Endothelial cell of umbilical vein (primary cell): ENCODE measurements at regions not wholly inside any gene's neighbourhood (a gene's known extent, or its start where the extent isn't known, plus 50 kb on each side); places are given as distances from the start of the nearest gene placed in this dataset.

Source experiments
- BruUV-seq: library from RNA; stranded (reverse); fragments of 400-500 nt; replicated peaks from 2 replicates; lab custom pipeline; 2021; lab: Mats Ljungman, UMichigan
- CTCF ChIA-PET: fragments of 300-600, 350-600 bp; sonication (Branson Sonifier 250); formaldehyde crosslinking; loops from one replicate; lab custom pipeline; 2021; ENCODE audit warnings: antibody characterized with exemption, inconsistent platforms; lab: Charles Lee
- POLR2A ChIA-PET: fragments of 300-600, 350-600 bp; sonication (Branson Sonifier 250); formaldehyde crosslinking; loops from one replicate; lab custom pipeline; 2021; ENCODE audit warnings: antibody characterized with exemption, inconsistent platforms; lab: Charles Lee
- DNase-seq: peaks from one replicate; pipeline ENCODE4 v3.0.0-alpha.2; 2011; ENCODE audit warnings: low read depth, low spot score
- FAIRE-seq: peaks from 2 replicates; lab custom pipeline; 2011; peaks lifted over from hg19 to GRCh38; lab: Jason Lieb, UNC
- H2AFZ ChIP-seq: 2 replicates; pipeline ENCODE4 v1.6.0; 2012; ENCODE audit warnings: low read depth, low read length, control low read depth, inconsistent platforms
- H3K27ac ChIP-seq: 2 replicates; pipeline ENCODE4 v1.5.1; 2011; ENCODE audit warnings: low read depth, mild to moderate bottlenecking, control low read depth, low read length, moderate library complexity; ENCODE audit not compliant: insufficient read depth
- H3K27me3 ChIP-seq, 2 experiments: 2 replicates each; pipeline versions ENCODE4 v1.6.0 to v1.6.1; 2011; ENCODE audit warnings: low read length in 2 of 2, mixed read lengths in 1 of 2; ENCODE audit not compliant: control insufficient read depth in 2 of 2, insufficient read depth in 2 of 2
- H3K36me3 ChIP-seq, 2 experiments: 2 replicates in 1 of 2; 3 replicates in 1 of 2; pipeline ENCODE4 v1.5.1; 2011; ENCODE audit warnings: low read length in 2 of 2, mild to moderate bottlenecking in 1 of 2, moderate library complexity in 1 of 2; ENCODE audit not compliant: control insufficient read depth in 2 of 2, insufficient read depth in 2 of 2; ENCODE audit errors: extremely low read depth in 1 of 2
- H3K4me1 ChIP-seq: 3 replicates; pipeline ENCODE4 v1.5.1; 2011; ENCODE audit warnings: mild to moderate bottlenecking, low read length; ENCODE audit not compliant: control insufficient read depth, insufficient read depth; ENCODE audit errors: extremely low read depth
- H3K4me2 ChIP-seq: 2 replicates; pipeline ENCODE4 v1.6.1; 2011; ENCODE audit warnings: low read length, control low read depth, mixed read lengths; ENCODE audit not compliant: insufficient read depth
- H3K4me3 ChIP-seq, 3 experiments: fragments of 200-600 bp in 1 of 3; sonication (generic), shearing (Covaris generic) in 1 of 3; replicated peaks in 1 of 3; 2 replicates each; pipeline ENCODE4 v1.5.1; 2011 to 2016; ENCODE audit warnings: control low read depth in 3 of 3, low read length in 3 of 3, mild to moderate bottlenecking in 2 of 3, inconsistent platforms in 1 of 3, low read depth in 1 of 3, moderate library complexity in 1 of 3; ENCODE audit not compliant: insufficient read depth in 1 of 3
- H3K79me2 ChIP-seq: 2 replicates; pipeline ENCODE4 v1.6.0; 2012; ENCODE audit warnings: low read length, inconsistent platforms; ENCODE audit not compliant: control insufficient read depth, insufficient read depth
- H3K9ac ChIP-seq: replicated peaks from 2 replicates; pipeline ENCODE3; 2011; ENCODE audit warnings: low read length, control low read depth; ENCODE audit not compliant: insufficient read depth; ENCODE audit errors: extremely low read depth
- H3K9me1 ChIP-seq: replicated peaks from 3 replicates; pipeline ENCODE4 v1.6.0; 2011; ENCODE audit warnings: mild to moderate bottlenecking, low read length; ENCODE audit not compliant: control insufficient read depth, insufficient read depth; ENCODE audit errors: extremely low read depth
- H3K9me3 ChIP-seq: replicated peaks from 2 replicates; pipeline ENCODE4 v1.5.1; 2012; ENCODE audit warnings: low read length, inconsistent platforms; ENCODE audit not compliant: control insufficient read depth, insufficient read depth
- H4K20me1 ChIP-seq: replicated peaks from 2 replicates; pipeline ENCODE3; 2011; ENCODE audit warnings: mild to moderate bottlenecking, low read length; ENCODE audit not compliant: control insufficient read depth, insufficient read depth; ENCODE audit errors: extremely low read depth
- CTCF ChIP-seq, 2 donors: IDR thresholded peaks; 1 replicate in 1 of 2; 2 replicates in 1 of 2; pipeline ENCODE4 v1.5.1; 2011; ENCODE audit warnings: low read length in 2 of 2, mild to moderate bottlenecking in 2 of 2, moderate library complexity in 2 of 2, control low read depth in 1 of 2, inconsistent platforms in 1 of 2, low read depth in 1 of 2; ENCODE audit not compliant: insufficient read depth in 1 of 2; ENCODE audit errors: extremely low read depth in 1 of 2
- EZH2 ChIP-seq: IDR thresholded peaks from 2 replicates; pipeline ENCODE4 v1.6.1; 2012; ENCODE audit warnings: borderline replicate concordance, low read depth, mild to moderate bottlenecking, moderate library complexity, low read length, inconsistent platforms; ENCODE audit not compliant: severe bottlenecking
- FOS ChIP-seq: IDR thresholded peaks from 2 replicates; pipeline ENCODE4 v1.6.1; 2011; ENCODE audit warnings: mild to moderate bottlenecking, low read length, moderate library complexity, borderline replicate concordance; ENCODE audit not compliant: insufficient read depth
- GATA2 ChIP-seq: IDR thresholded peaks from 2 replicates; pipeline ENCODE4 v1.7.0; 2011; ENCODE audit warnings: low read depth, mild to moderate bottlenecking, moderate library complexity, mixed read lengths, low read length; ENCODE audit not compliant: insufficient read length, insufficient read depth
- JUN ChIP-seq: IDR thresholded peaks from 2 replicates; pipeline ENCODE4 v1.6.1; 2011; ENCODE audit warnings: borderline replicate concordance, low read depth; ENCODE audit not compliant: insufficient read length, insufficient read depth
- MAX ChIP-seq: IDR thresholded peaks from 2 replicates; pipeline ENCODE4 v1.6.1; 2011; ENCODE audit not compliant: insufficient read depth, insufficient read length
- MYC ChIP-seq: IDR thresholded peaks from one replicate; pipeline ENCODE4 v1.6.1; 2011; ENCODE audit warnings: mild to moderate bottlenecking, low read depth, low read length
- POLR2A ChIP-seq: IDR thresholded peaks from 2 replicates; pipeline ENCODE4 v1.6.1; 2012; ENCODE audit warnings: low read depth, mild to moderate bottlenecking, control low read depth, low read length
- POLR2AphosphoS5 ChIP-seq: IDR thresholded peaks from 2 replicates; pipeline ENCODE4 v1.6.1; 2012; ENCODE audit warnings: low read depth, mild to moderate bottlenecking, control low read depth, low read length, moderate library complexity; ENCODE audit not compliant: insufficient read depth
- dilution Hi-C: fragments of 300-500 bp; cut with MboI; formaldehyde crosslinking; loops from one replicate; pipeline ENCODE4 v1.15.0; 2019; ENCODE audit warnings: low sequenced_read_pairs; ENCODE audit not compliant: extremely low pct_ligation_motif_present
- intact Hi-C: fragments of 100-400 bp; cut with micrococcal nuclease; formaldehyde crosslinking; loops from one replicate; pipeline ENCODE4 v1.10.0; 2022

- Histone ChIP-seq H2AFZ (no peak overlapping the region), H3K27me3 (peaks cover 2 to 9% of the 10 kb centered on the region in 2 experiments), H3K4me3 (no peak overlapping the region), H3K4me2 (no peak overlapping the region), H3K36me3 (no peaks in the 10 kb centered on the region), H3K4me1 (no peaks in the 10 kb centered on the region), H3K9me3 (no peaks in the 10 kb centered on the region), H4K20me1 (no peaks in the 10 kb centered on the region), H3K27ac (no peak overlapping the region), H3K9me1 (no peaks in the 10 kb centered on the region), H3K9ac (no peak overlapping the region), H3K79me2 (no peaks in the 10 kb centered on the region)
- intact Hi-C loops: no loop called here
- dilution Hi-C loops: no loop called here
- BruUV-seq: no TSS peak
- ChIA-PET POLR2A (no interaction called here), CTCF (no interaction called here)
- no peak for DNase-seq
- TF ChIP-seq MYC (no peak), JUN (no peak), CTCF (IDR thresholded peaks at IDR 0.05; ENCODE audit: extremely low read depth in 1 of 2, insufficient read depth in 1 of 2, low read depth in 1 of 2, low read length in 2 of 2) (no peak), MAX (no peak), POLR2AphosphoS5 (no peak), FOS (no peak), GATA2 (no peak), EZH2 (no peak), POLR2A (no peak)
- no peak for FAIRE-seq
Observed at GRCh38 chr15:69595009-69595791, 142.6 kb downstream of the RPLP1 start.
